ENCODE measurements at regions not wholly inside any gene's neighbourhood (a gene's known extent, or its start where the extent isn't known, plus 50 kb on each side); places are given as distances from the start of the nearest gene placed in this dataset.

DNA sequence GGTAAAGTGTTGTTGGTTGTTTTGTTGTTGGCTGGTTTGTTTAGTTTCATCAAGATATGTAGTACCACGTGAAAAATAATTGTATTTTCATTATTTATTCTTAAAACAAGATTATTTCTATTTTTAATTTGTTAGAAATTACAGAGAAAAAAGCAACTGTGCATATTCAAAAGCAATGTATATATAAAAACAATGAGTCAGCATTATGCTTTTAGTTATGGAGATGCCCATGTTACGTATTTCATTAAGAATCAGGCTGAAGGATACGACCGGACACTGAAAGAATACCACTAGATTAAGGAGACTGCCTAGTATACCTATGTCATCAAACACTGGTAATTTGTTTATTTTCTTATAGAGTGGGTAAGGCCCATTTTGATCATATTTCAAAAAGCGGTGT, 1188.4 kb upstream of the NXPH2 start:
- DNase-seq (ENCODE audit: missing footprints) (no peak), ATAC-seq (no peak)
- intact Hi-C loops (cut with DNase I) = no loop called here

DNA sequence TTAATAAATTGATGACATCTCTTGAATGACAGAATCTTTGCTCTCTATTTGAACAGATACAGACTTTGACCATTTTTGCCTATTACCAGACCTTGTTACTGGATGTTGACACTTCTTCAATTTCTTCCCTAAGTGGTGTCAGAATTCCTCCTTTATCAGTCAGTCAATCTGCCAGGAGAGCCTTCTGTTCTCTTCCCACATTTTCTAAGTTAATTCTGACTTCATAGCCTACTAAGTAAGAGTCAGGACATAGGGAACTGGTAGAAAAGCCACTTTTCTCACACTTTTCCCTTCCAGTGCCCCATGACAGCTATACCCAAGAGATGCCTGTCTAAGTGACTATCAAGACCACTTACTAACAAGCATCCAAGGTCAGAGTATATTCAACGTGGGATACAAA, 1187.5 kb upstream of the NXPH2 start:
- intact Hi-C loops (cut with DNase I) = no loop called here
- DNase-seq (ENCODE audit: missing footprints) (no peak), ATAC-seq (no peak)

- intact Hi-C loops (cut with DNase I) = no loop called here
- ATAC-seq (no peak), DNase-seq (ENCODE audit: missing footprints) (no peak)
Observed at GRCh38 chr2:139964721-139965440, 1184.7 kb upstream of the NXPH2 start.

DNA sequence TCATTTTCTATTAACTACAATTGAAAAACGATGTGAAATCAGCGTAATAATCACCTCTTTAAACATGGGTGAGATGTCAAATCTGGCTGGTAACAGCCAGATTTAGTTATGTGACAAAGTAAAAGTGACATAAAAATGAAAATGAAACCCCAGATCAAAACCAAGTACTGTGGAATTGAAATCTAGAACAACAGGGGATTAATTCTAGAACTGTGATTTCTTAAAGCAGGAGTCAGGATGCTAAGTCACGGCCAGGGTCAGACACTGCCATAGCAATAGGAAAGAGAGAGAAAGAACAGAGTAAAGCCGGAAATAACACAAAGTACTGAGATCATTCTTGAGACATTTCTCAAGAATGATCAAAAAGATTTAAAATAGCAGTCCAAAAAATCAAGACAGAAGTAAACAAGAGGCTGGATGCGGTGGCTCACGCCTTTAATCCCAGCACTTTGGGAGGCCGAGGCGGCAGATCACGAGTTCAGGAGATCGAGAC, 1183.7 kb upstream of the NXPH2 start:
- intact Hi-C loops (cut with DNase I) = no loop called here
- DNase-seq (ENCODE audit: missing footprints) (peak; percentile 37), ATAC-seq (no peak)

DNA sequence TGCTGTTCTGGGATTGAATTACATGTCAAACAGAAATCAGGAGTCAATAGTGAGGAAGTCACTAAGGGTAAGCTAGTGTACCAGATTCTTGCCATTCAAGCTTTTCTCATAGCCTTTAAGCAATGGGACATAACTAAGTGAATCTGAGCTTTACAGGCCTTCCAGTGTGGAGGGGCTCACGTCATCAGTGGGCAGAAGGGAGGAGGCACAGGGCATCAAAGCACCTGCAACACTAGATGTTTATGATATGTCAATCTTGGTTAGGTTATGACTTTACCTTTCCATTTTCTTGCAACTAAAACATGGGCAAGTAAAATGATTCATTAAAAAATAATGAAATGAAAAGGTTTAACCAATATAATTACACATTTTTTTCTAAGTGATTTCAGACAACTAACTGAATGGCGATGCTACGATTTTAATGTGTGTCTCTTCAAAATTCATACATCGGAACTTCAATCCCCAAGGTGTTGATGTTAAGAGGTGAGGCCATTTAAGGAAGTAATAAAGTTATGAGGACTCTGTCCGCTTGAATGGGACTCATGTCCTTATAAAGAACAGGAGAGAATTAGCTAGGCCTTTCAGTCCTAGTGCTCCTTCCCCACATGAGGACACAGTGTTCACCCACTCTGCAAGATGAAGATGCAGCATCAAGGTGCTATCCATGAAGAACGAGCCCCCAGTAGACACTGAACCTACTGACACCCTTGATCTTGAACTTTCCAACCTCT, 1169.2 kb upstream of the NXPH2 start:
- intact Hi-C loops (cut with DNase I) = no loop called here
- DNase-seq (ENCODE audit: missing footprints) = no peak
- ATAC-seq = no peak

DNA sequence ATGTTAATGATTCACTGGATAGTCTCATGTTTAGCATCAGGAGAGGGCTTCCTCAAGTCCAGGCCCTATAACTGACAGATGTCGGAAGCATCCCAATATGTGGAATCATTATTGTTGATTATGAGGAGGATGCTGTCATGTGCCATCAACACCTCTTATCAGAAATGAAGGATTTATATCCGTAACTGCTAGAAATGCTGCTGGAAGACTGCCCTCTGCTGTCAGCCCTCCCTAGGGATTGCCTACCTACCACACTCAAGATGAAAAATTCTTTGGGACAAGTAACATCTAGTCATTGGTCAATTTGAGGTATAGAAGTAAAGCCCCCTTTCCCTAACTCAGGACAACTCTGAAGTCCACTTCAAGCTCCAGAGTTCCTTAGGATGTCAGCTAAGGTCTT, 1166.5 kb upstream of the NXPH2 start:
- no peak for DNase-seq (ENCODE audit: missing footprints)
- intact Hi-C loops (cut with DNase I) = no loop called here
- no peak for ATAC-seq

DNA sequence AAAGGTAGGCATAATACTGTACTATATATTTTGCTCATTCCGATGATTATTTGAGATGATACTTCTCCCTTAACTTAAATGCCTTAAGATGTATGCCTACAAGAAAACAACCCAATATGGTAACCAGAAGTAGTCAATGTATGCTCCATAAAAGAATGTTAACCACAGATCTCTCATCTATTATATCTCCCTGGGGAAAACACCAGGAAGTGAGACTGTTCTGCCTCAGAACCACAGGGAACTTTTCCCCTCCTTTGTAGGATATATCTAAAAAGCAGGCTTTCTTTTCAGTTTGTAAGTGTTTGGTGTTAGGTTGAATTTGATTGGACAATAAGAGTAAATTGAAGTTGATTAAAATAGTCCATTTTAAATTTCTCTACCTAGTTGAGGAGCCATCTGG, 1160.5 kb upstream of the NXPH2 start:
- ATAC-seq (no peak), DNase-seq (ENCODE audit: missing footprints) (no peak)
- intact Hi-C loops (cut with DNase I) = no loop called here

DNA sequence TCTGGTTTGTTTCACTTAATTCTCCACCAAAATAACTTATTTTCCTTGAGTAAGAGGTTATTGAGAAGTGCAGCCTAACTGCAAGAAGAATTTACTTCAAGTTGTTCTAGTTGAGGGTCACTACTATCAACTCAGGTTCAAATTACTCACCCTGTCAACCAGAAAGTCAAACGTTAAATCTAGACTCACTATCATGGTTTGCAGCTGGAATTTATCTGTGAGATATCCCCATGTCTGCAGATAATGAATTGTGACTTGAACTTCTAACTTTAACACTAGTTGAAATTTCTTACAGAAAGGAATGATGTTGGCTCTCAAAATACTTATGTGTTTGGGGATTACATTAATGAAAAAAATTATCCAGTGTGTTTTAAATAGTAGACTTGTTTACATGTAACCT, 1145.7 kb upstream of the NXPH2 start:
- ATAC-seq = no peak

DNA sequence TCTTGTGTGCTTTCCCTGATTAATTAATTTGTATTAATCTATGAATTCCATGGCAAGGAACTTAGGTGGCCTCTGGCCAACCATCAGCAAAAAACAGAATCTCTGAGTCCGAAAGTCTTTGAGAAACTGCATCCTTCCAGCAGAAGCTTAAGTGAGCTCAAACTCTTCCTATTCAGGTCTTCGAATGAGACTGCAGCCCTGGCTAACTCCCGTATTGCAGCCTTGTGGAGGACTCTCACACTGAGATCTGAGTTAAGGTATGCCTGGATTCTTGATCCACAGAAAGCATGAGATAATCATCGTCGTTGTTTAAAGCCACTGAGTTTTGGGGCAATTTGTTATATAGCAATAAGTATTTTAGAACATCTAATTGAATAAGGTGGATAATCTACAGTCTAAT, 1143.9 kb upstream of the NXPH2 start:
- ATAC-seq = no peak
- intact Hi-C loops (cut with DNase I) = no loop called here
- DNase-seq (ENCODE audit: missing footprints) = no peak

More for the DNA sequence above, 1145.7 kb upstream of the NXPH2 start:
- DNase-seq (ENCODE audit: missing footprints) = no peak
- intact Hi-C loops (cut with DNase I) = no loop called here

DNA sequence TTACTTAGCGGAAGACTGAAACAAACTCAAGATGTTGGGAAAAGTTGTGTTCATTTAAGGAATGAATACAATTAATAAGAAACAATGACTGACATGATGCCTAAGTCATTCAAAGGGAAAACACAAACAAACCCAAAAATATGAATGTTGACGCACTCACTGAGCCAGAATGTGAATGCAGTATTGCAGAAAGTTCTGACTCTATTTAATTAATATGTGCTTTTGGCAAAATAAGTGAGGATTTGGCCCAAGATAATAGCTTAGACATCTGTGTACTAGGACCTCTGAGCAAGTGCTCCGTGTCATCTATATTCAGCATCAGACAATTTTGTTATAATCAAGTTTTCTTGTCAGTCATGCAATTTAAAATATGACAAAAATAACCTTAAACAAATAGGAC, 1138.8 kb upstream of the NXPH2 start:
- no peak for ATAC-seq

GRCh38 chr2:139917690-139918384, 1137.6 kb upstream of the NXPH2 start:
- ATAC-seq (no peak), DNase-seq (ENCODE audit: missing footprints) (no peak)
- intact Hi-C loops (cut with DNase I) = no loop called here

More for the DNA sequence above, 1138.8 kb upstream of the NXPH2 start:
- intact Hi-C loops (cut with DNase I) = no loop called here
- DNase-seq (ENCODE audit: missing footprints) = no peak

DNA sequence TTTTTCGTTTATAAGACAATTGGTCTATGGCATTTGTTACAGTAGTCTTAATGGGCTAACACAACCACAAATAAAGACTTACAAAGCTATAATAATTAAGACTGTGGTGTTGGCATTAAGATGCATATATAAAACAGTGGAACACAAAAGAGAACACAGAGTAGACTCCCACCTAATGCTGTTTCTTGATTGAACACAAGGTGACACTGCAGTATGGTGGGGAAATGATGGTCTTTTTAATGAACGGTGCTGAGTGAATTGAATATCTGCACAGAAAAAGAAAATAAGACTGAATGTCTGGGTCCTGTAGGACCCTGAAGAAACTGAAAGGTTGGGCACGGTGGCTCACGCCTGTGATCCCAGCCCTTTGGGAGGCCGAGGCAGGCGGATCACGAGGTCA, 1136.6 kb upstream of the NXPH2 start:
- ATAC-seq (no peak), DNase-seq (ENCODE audit: missing footprints) (no peak)
- intact Hi-C loops (cut with DNase I) = no loop called here

DNA sequence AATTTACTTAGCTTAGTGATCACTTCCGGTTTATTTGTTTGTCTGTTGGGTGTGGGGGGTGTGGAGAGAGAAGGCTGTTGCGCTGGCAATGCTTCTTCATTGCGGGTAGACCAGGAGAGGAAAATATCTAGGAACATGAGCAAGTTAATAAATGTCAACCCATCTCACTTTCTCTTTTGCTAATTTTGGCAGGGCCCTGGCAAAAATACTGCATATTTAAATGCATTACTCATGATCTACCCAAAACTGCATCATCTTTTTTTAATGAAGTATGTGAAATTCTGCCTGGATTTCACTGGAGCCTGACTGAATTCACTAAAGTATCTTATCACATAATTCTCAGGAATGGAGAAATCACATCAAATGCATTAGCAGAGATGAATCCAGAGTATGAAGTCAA, 1131.0 kb upstream of the NXPH2 start:
- no peak for DNase-seq (ENCODE audit: missing footprints)
- intact Hi-C loops (cut with DNase I) = no loop called here
- no peak for ATAC-seq

GRCh38 chr2:139909136-139909535, 1128.9 kb upstream of the NXPH2 start:
- intact Hi-C loops (cut with DNase I) = no loop called here
- ATAC-seq = no peak
- no peak for DNase-seq (ENCODE audit: missing footprints)

DNA sequence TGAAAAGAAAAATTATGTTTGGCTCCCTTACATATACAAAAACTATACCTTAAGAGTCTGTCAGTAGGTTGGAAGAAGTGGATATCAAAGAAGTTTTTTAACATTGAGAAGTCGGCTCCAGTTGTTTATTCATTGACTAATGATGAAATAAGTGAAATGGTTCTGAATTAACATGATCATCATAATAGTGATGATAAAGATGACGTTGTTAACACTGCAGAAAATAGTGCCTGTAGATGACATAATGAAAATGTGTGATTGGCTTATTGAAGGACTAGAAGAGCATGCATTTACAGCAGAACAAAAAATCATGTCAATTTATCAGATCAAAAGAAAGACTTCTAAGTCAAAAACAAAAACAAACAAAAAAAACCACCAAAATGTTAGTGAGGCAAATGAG, 1125.4 kb upstream of the NXPH2 start:
- no peak for ATAC-seq
- intact Hi-C loops (cut with DNase I) = no loop called here
- no peak for DNase-seq (ENCODE audit: missing footprints)

GRCh38 chr2:139891636-139892035, 1111.4 kb upstream of the NXPH2 start:
- ATAC-seq (no peak), DNase-seq (ENCODE audit: missing footprints) (no peak)
- intact Hi-C loops (cut with DNase I) = no loop called here

- DNase-seq (ENCODE audit: missing footprints) = no peak
- ATAC-seq = no peak
- intact Hi-C loops (cut with DNase I) = no loop called here
Observed at GRCh38 chr2:139885921-139886498, 1105.8 kb upstream of the NXPH2 start.

DNA sequence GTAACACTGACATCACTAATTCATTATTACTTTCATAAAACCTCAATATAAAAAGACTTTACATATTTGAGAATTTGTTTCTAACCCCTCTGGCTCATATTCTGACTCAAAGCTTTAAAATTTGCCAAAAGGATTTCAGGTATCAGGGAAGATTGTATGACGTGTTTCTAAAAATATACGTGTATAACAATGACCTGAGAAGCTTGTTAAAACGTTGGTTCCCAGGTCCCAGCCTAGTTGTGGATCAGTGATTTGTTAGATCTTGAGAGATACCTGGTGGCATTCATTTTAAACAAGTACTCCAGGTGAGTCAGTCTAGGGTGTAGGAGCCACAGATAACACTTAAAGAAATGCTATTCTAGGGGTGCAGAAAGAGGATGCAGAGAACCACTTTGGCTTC, 1096.8 kb upstream of the NXPH2 start:
- ATAC-seq (no peak), DNase-seq (ENCODE audit: missing footprints) (no peak)
- intact Hi-C loops (cut with DNase I) = no loop called here

- no peak for ATAC-seq
- no peak for DNase-seq (ENCODE audit: missing footprints)
- intact Hi-C loops (cut with DNase I) = no loop called here
Observed at GRCh38 chr2:139876321-139876720, 1096.1 kb upstream of the NXPH2 start.

DNA sequence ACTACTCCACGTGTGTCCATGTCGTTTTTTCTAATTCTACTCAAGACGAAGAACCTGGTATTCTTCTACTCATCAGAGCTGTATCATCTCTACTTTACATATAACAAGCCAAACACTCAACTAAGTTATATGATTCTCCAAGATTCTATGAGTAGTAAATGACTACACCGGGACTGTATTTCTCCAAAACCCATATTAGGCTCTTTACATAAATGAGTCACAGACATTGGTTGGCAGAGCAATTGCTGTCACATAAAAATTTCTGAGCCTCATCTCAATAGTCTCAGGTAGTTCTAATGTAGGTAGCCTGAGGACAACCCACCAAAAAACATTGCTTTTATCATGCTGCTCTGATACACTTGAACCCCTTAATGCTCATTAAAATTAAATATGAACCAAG, 1092.3 kb upstream of the NXPH2 start:
- no peak for ATAC-seq

More for the DNA sequence above, 1092.3 kb upstream of the NXPH2 start:
- intact Hi-C loops (cut with DNase I) = no loop called here
- no peak for DNase-seq (ENCODE audit: missing footprints)

All from Right ventricle myocardium inferior (tissue), 1 donor.